ENCODE measurements at regions not wholly inside any gene's neighbourhood (a gene's known extent, or its start where the extent isn't known, plus 50 kb on each side); places are given as distances from the start of the nearest gene placed in this dataset.
A peak's percentile ranks its signal among the peaks of the same experiment; 100 is the strongest.

DNA sequence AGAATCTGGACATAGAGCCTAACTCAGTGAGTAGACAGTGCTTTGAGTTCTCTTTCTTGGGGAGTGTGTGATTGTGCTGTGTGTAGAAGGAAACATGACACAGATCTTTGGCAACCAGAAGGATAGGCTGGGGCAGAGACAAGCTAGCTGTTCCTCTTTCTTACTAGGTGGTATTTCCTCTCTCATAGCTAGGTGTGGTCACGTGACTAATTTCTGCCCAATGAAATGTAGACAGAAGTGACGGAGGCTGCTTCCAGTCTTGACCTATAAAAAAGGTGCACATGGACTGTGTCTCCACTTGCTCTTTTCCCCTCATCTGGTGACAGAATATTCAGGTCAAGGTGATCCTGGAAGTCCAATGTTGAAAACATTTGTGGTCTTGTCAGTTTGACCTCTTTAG, 92.5 kb upstream of the NFIB start:
- ChIA-PET POLR2A (no interaction called here), CTCF (no interaction called here)
- no peak for DNase-seq (ENCODE audit: extremely low spot score)
- TF ChIP-seq NFRKB (IDR thresholded peaks at IDR 0.05) (no peak), BHLHE40 (IDR thresholded peaks at IDR 0.05; ENCODE audit: borderline replicate concordance) (no peak), FOXM1 (IDR thresholded peaks at IDR 0.05; ENCODE audit: borderline replicate concordance) (no peak), FOXA1 (IDR thresholded peaks at IDR 0.05) (no peak), SUZ12 (IDR thresholded peaks at IDR 0.05) (no peak), CTBP1 (IDR thresholded peaks at IDR 0.05; ENCODE audit: borderline replicate concordance) (no peak), TARDBP (IDR thresholded peaks at IDR 0.05) (no peak), SP1 (IDR thresholded peaks at IDR 0.05) (no peak), L3MBTL2 (conservative IDR thresholded peaks at IDR 0.05) (no peak), ELF4 (IDR thresholded peaks at IDR 0.05) (no peak), ZNF384 (IDR thresholded peaks at IDR 0.05) (no peak), HDGF (IDR thresholded peaks at IDR 0.05; ENCODE audit: borderline replicate concordance) (no peak), LEF1 (IDR thresholded peaks at IDR 0.05; ENCODE audit: borderline replicate concordance) (no peak), FOXK2 (IDR thresholded peaks at IDR 0.05) (no peak), ARNT (IDR thresholded peaks at IDR 0.05) (no peak)
- TF ChIP-seq, protein P1, sequence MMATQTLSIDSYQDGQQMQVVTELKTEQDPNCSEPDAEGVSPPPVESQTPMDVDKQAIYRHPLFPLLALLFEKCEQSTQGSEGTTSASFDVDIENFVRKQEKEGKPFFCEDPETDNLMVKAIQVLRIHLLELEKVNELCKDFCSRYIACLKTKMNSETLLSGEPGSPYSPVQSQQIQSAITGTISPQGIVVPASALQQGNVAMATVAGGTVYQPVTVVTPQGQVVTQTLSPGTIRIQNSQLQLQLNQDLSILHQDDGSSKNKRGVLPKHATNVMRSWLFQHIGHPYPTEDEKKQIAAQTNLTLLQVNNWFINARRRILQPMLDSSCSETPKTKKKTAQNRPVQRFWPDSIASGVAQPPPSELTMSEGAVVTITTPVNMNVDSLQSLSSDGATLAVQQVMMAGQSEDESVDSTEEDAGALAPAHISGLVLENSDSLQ (IDR thresholded peaks at IDR 0.05), result no peak

DNA sequence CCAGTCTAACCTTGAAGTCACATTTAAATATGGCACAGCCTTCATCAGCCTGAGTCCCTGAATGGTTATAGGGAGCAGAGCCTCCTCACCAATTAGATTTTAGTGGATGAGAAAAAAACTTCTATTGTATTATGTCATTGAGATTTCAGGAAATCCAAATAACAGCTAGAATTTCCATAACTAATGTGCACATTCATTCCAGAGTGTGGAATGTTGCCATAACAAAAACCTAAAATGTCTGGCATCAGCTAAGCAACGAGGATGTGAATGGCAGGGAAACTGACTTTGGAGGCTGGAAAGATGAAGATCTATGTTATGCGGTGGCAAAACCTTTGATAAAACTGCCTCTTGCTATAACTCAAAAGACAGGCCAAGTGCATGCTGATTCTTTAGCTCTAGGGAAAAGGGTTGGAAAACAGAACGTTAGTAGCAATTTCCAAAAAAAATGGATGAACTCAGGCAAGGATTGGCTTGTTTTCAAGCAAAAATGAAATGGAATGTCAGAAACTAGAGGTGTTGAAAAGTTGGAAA, 91.3 kb upstream of the NFIB start:
- DNase-seq (ENCODE audit: extremely low spot score), result no peak
- ChIA-PET POLR2A (no interaction called here), CTCF (no interaction called here)
- TF ChIP-seq SUZ12 (IDR thresholded peaks at IDR 0.05) (no peak), ELF4 (IDR thresholded peaks at IDR 0.05) (no peak), CTBP1 (IDR thresholded peaks at IDR 0.05; ENCODE audit: borderline replicate concordance) (no peak), ARNT (IDR thresholded peaks at IDR 0.05) (no peak), LEF1 (IDR thresholded peaks at IDR 0.05; ENCODE audit: borderline replicate concordance) (no peak), FOXA1 (IDR thresholded peaks at IDR 0.05) (no peak), ZNF384 (IDR thresholded peaks at IDR 0.05) (no peak)
- TF ChIP-seq, protein P1 (IDR thresholded peaks at IDR 0.05), result no peak

DNA sequence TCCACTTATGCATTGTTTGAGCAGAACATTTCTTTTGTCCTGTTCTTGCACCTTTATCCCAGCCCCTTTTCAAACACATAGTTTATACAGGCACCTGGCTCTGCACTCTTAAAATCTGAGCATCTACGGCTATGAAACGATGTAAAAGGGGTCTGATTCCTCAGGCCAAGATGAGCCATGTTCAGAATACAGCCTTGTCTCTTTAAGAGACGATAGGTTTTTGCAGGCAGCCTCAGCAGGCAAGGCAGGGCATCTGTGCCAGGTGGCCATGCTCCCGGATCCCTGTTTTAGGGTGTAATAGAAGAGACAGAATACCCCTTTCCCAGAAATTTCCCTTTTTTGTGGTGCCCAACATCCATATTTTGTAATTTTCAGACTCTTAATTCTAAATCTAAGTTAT, 89.1 kb upstream of the NFIB start:
- no peak for DNase-seq (ENCODE audit: extremely low spot score)
- TF ChIP-seq NFRKB (IDR thresholded peaks at IDR 0.05), result no peak
- no peak for TF ChIP-seq FOXA1 (IDR thresholded peaks at IDR 0.05)
- TF ChIP-seq TARDBP (IDR thresholded peaks at IDR 0.05), result no peak
- TF ChIP-seq HDGF (IDR thresholded peaks at IDR 0.05; ENCODE audit: borderline replicate concordance), result no peak
- no peak for TF ChIP-seq ARNT (IDR thresholded peaks at IDR 0.05)
- no peak for TF ChIP-seq FOXM1 (IDR thresholded peaks at IDR 0.05; ENCODE audit: borderline replicate concordance)
- no peak for TF ChIP-seq SP1 (IDR thresholded peaks at IDR 0.05)
- TF ChIP-seq BHLHE40 (IDR thresholded peaks at IDR 0.05; ENCODE audit: borderline replicate concordance), result no peak
- TF ChIP-seq, protein P1 (IDR thresholded peaks at IDR 0.05), result no peak
- ChIA-PET POLR2A (no interaction called here), CTCF (interaction anchor here (0.6 kb wide), 1 partner anchor 187 kb away, joined by 3 read pairs; no protein-coding TSS in a partner anchor)

DNA sequence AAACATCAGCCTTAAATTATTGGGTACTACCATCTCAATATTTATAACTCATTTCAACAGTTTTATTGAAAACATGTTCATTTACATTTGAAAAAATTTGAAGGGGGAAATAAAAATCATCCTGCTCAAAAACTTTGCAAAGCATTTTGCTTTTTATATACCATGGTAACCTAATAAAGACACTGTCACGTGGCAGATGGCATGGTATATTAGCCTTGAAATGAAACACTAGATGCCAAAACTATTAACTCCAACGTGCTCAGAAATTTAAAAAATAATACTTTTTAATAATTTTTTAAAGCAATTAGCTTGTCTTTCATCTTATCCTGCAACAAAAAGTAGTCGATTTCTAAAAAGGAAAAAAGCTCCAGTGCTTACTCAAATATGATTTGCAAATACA, 88.6 kb upstream of the NFIB start:
- ChIA-PET CTCF (interaction anchor here (0.5 kb wide), 1 partner anchor 187 kb away, joined by 3 read pairs; no protein-coding TSS in a partner anchor), POLR2A (no interaction called here)
- TF ChIP-seq BHLHE40 (IDR thresholded peaks at IDR 0.05; ENCODE audit: borderline replicate concordance) (no peak), ELF4 (IDR thresholded peaks at IDR 0.05) (no peak), SUZ12 (IDR thresholded peaks at IDR 0.05) (no peak)
- no peak for DNase-seq (ENCODE audit: extremely low spot score)

DNA sequence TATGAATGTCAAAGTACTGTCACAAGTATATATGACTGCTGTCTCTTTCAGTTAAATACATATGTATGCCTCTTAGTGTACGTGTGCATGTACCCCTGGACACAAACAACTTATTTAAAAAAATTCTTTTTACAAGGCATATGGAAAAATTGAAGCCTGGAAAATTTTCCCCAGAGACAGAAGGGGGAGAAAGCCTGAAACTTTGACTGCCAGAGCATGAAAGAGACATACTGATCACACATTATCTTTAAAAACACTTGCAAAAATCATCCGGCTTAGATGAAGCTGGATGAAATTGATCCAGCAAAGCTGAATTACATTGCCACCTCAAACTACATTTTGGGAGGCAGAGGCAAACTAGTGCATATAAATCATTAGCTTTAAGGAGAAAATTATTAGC, 88.0 kb upstream of the NFIB start:
- POLR2A ChIA-PET, result no interaction called here
- CTCF ChIA-PET, result interaction anchor here (0.5 kb wide), 1 partner anchor 186 kb away, joined by 3 read pairs; no protein-coding TSS in a partner anchor

DNA sequence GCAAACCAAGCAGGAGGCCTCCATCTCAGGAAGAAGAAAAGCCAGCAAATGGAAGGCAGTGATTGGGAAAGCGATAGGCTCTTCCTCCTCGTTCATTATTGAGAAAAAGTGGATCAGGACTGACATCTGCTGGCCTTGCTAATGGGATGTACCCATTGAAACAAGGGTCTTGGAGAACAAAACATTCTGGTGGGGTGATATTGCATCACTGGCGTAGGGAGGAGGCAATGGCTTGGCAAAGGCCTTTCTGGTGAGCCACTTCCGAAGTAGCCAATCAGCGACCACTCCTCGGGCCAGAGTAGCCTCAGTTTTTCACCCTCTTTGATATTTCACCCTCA, 86.7 kb upstream of the NFIB start:
- TF ChIP-seq FOXK2 (IDR thresholded peaks at IDR 0.05) (no peak), BHLHE40 (IDR thresholded peaks at IDR 0.05; ENCODE audit: borderline replicate concordance) (no peak), L3MBTL2 (conservative IDR thresholded peaks at IDR 0.05) (no peak), TARDBP (IDR thresholded peaks at IDR 0.05) (no peak)
- TF ChIP-seq, protein P1 (IDR thresholded peaks at IDR 0.05), result no peak
- CTCF ChIA-PET, result no interaction called here
- POLR2A ChIA-PET, result no interaction called here
- DNase-seq (ENCODE audit: extremely low spot score), result peak; percentile 17

More for the DNA sequence above, 88.0 kb upstream of the NFIB start:
- TF ChIP-seq NFRKB (IDR thresholded peaks at IDR 0.05) (no peak), TARDBP (IDR thresholded peaks at IDR 0.05) (no peak), FOXA1 (IDR thresholded peaks at IDR 0.05) (no peak), ELF4 (IDR thresholded peaks at IDR 0.05) (no peak), FOXK2 (IDR thresholded peaks at IDR 0.05) (no peak), HDGF (IDR thresholded peaks at IDR 0.05; ENCODE audit: borderline replicate concordance) (no peak), ARNT (IDR thresholded peaks at IDR 0.05) (no peak), LEF1 (IDR thresholded peaks at IDR 0.05; ENCODE audit: borderline replicate concordance) (no peak), CTBP1 (IDR thresholded peaks at IDR 0.05; ENCODE audit: borderline replicate concordance) (no peak)
- DNase-seq (ENCODE audit: extremely low spot score), result no peak

All from HEK293T (cell line).